Calu3 (cell line): ENCODE measurements at regions not wholly inside any gene's neighbourhood (a gene's known extent, or its start where the extent isn't known, plus 50 kb on each side); places are given as distances from the start of the nearest gene placed in this dataset.

Experiments used
- BruUV-seq: library from RNA; stranded (reverse); fragments of 400-500 nt; replicated peaks from 2 replicates; lab custom pipeline; 2021; lab: Mats Ljungman, UMichigan
- CTCF ChIA-PET: fragments of 300-600 bp; sonication (Branson Sonifier 250); formaldehyde crosslinking; loops from one replicate; lab custom pipeline; 2022; ENCODE audit warnings: antibody characterized with exemption; lab: Charles Lee
- DNase-seq: peaks from one replicate; pipeline ENCODE4 v3.0.0; 2022
- H3K27ac Mint-ChIP-seq: one replicate; pipeline ENCODE4 v1.8.0; 2022; ENCODE audit warnings: mixed read lengths; ENCODE audit not compliant: unreplicated experiment
- H3K27me3 Mint-ChIP-seq: one replicate; pipeline ENCODE4 v1.8.0; 2022; ENCODE audit warnings: mixed read lengths; ENCODE audit not compliant: unreplicated experiment
- H3K36me3 Mint-ChIP-seq: one replicate; pipeline ENCODE4 v1.8.0; 2022; ENCODE audit warnings: mild to moderate bottlenecking, moderate library complexity, mixed read lengths; ENCODE audit not compliant: insufficient read depth, unreplicated experiment
- H3K4me1 Mint-ChIP-seq: one replicate; pipeline ENCODE4 v1.8.0; 2022; ENCODE audit warnings: mild to moderate bottlenecking, low read depth, mixed read lengths; ENCODE audit not compliant: unreplicated experiment
- H3K4me3 Mint-ChIP-seq: one replicate; pipeline ENCODE4 v1.8.0; 2022; ENCODE audit warnings: mild to moderate bottlenecking, low read depth, moderate library complexity, mixed read lengths; ENCODE audit not compliant: unreplicated experiment
- H3K9me3 Mint-ChIP-seq: one replicate; pipeline ENCODE4 v1.8.0; 2022; ENCODE audit warnings: low read depth, mixed read lengths; ENCODE audit not compliant: unreplicated experiment
- intact Hi-C: fragments of 100-400 bp; cut with micrococcal nuclease; formaldehyde crosslinking; loops from one replicate; pipeline ENCODE4 v1.10.0; 2022; ENCODE audit not compliant: unreplicated experiment
- TF ChIP-seq, protein P1 (sequence below): fragments of 200-600 bp; IDR thresholded peaks from one replicate; pipeline ENCODE4 v1.8.0; 2022; ENCODE audit warnings: antibody characterized with exemption; ENCODE audit not compliant: unreplicated experiment

DNA sequence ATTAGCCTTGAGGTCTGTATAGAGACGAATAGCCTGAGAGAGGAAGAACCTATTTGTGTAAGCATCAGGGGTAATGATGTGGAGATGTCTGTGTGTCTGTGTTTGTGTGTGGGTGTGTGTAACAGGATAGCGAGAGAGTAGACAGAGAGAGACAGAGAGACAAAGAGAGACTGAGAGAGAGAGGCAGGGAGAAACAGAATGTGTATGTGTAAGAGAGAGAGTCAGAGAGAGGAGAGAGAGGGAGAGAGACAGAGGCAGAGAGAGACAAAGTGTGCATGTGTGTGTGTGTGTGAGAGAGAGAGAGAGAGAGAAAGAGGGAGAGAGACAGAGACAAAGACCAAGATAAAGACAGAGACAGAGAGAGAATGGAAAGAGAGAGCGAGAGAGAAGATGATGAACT is 396.1 kb downstream of the PAX1 start:
- Mint-ChIP-seq H3K36me3 (no peaks in the 10 kb centered on the region), H3K9me3 (peaks cover 6% of the 10 kb centered on the region), H3K4me1 (no peaks in the 10 kb centered on the region), H3K27ac (no peak overlapping the region), H3K27me3 (no peaks in the 10 kb centered on the region), H3K4me3 (no peak overlapping the region)
- no TSS peak for BruUV-seq
- CTCF ChIA-PET: no interaction called here
- TF ChIP-seq, protein P1, sequence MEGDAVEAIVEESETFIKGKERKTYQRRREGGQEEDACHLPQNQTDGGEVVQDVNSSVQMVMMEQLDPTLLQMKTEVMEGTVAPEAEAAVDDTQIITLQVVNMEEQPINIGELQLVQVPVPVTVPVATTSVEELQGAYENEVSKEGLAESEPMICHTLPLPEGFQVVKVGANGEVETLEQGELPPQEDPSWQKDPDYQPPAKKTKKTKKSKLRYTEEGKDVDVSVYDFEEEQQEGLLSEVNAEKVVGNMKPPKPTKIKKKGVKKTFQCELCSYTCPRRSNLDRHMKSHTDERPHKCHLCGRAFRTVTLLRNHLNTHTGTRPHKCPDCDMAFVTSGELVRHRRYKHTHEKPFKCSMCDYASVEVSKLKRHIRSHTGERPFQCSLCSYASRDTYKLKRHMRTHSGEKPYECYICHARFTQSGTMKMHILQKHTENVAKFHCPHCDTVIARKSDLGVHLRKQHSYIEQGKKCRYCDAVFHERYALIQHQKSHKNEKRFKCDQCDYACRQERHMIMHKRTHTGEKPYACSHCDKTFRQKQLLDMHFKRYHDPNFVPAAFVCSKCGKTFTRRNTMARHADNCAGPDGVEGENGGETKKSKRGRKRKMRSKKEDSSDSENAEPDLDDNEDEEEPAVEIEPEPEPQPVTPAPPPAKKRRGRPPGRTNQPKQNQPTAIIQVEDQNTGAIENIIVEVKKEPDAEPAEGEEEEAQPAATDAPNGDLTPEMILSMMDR: no peak
- DNase-seq: no peak
- intact Hi-C loops: loop anchor here (10.0 kb wide), 1 partner anchor 457 kb away; no protein-coding TSS in a partner anchor

DNA sequence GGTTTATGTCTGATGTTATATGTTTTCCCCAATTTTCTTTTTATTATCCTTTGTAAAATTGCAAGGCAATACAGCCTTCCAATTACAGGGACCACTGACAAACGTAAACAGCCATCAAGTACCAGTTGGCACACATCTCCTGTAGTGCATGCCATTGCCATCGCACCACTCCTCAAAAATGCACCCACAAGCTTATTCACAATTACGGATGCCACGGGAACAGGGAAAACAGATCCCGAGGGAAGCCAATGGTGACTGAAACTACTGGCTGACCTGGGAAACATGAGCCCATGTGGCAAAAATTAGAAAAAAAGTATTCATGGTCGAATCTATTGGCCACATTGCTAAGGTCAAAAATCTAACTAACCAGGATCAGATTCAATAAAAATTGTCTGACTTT is 395.2 kb downstream of the PAX1 start:
- Mint-ChIP-seq H3K4me1 (no peaks in the 10 kb centered on the region), H3K36me3 (no peaks in the 10 kb centered on the region), H3K4me3 (no peak overlapping the region), H3K27ac (no peak overlapping the region), H3K27me3 (no peaks in the 10 kb centered on the region), H3K9me3 (peaks cover 6% of the 10 kb centered on the region)
- intact Hi-C loops: loop anchor here (10.0 kb wide), 1 partner anchor 456 kb away; no protein-coding TSS in a partner anchor
- no TSS peak for BruUV-seq
- TF ChIP-seq, protein P1: no peak
- no peak for DNase-seq
- CTCF ChIA-PET: no interaction called here

DNA sequence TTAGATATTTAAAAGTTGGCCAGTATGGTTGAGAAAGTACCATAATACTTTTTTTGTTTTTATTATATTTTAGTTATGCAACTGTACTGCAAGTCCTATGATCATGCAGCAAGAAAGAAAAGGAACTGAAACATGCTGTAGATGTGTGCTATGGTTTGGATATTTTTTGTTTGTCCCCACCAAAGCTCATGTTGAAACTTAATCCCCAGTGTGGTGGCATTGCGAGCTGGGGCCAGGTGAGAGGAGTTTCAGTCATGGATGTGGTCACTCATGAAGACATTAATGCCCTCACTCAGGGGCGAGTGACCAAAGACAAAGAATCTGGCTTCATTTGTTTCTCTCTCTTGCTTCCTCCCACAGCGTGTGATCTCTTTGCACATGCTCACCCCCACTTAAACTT is 393.9 kb downstream of the PAX1 start:
- Mint-ChIP-seq H3K9me3 (peaks cover 6% of the 10 kb centered on the region), H3K4me3 (no peak overlapping the region), H3K27me3 (no peaks in the 10 kb centered on the region), H3K36me3 (no peaks in the 10 kb centered on the region), H3K27ac (no peak overlapping the region), H3K4me1 (no peaks in the 10 kb centered on the region)
- CTCF ChIA-PET: no interaction called here
- DNase-seq: no peak
- TF ChIP-seq, protein P1: no peak
- intact Hi-C loops: no loop called here
- BruUV-seq: no TSS peak

DNA sequence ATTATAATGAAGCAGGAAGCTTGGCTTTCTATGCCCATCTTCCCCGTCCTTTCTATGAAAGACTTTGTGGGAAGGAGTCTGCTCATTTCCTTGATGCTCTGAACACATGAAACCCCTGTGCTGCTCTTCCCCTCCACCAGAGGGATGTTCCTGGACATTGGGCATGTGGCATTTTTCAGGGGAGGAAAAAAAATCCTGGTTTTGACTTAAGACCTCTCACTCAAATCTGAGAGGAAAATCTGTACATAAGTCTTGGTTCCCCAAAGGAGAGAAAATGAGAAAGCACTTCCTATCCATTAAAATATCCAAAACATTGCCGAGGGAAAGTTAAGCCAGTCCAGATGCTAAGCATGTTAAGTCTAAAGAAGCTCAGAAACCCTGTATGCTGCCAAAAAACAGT is 393.0 kb downstream of the PAX1 start:
- TF ChIP-seq, protein P1: no peak
- CTCF ChIA-PET: no interaction called here

More for the DNA sequence above, 393.0 kb downstream of the PAX1 start:
- Mint-ChIP-seq H3K4me3 (no peak overlapping the region), H3K9me3 (peaks cover 6% of the 10 kb centered on the region), H3K36me3 (no peaks in the 10 kb centered on the region), H3K27me3 (no peaks in the 10 kb centered on the region), H3K27ac (no peak overlapping the region), H3K4me1 (no peaks in the 10 kb centered on the region)
- BruUV-seq: no TSS peak
- intact Hi-C loops: no loop called here
- DNase-seq: no peak
